ENCODE measurements at regions not wholly inside any gene's neighbourhood (a gene's known extent, or its start where the extent isn't known, plus 50 kb on each side); places are given as distances from the start of the nearest gene placed in this dataset.

GRCh38 chr5:29889051-29889450 lies 1304.4 kb upstream of the CDH6 start:
- no peak for FAIRE-seq
- BruUV-seq (replicated peaks) = no TSS peak
- POLR2A ChIA-PET = no interaction called here

More at GRCh38 chr5:29889051-29889450, 1304.4 kb upstream of the CDH6 start:
- dilution Hi-C loops (cut with MboI; ENCODE audit: extremely low pct_ligation_motif_present, low sequenced_read_pairs) = no loop called here
- no peak overlapping the region for H2AFZ ChIP-seq (ENCODE audit: low read depth, low read length)
- no peaks in the 10 kb centered on the region for H3K79me2 ChIP-seq (ENCODE audit: control insufficient read depth, insufficient read depth, low read length)
- DNase-seq (ENCODE audit: low read depth, low spot score) = no peak
- no peaks in the 10 kb centered on the region for H3K9me1 ChIP-seq (replicated peaks; ENCODE audit: control insufficient read depth, extremely low read depth, insufficient read depth, low read length)
- no peaks in the 10 kb centered on the region for H3K4me1 ChIP-seq (ENCODE audit: control insufficient read depth, extremely low read depth, insufficient read depth, low read length)
- no peak overlapping the region for H3K4me2 ChIP-seq (ENCODE audit: insufficient read depth, low read length)
- TF ChIP-seq EZH2 (IDR thresholded peaks at IDR 0.05; ENCODE audit: borderline replicate concordance, low read depth, low read length, severe bottlenecking) (no peak), POLR2AphosphoS5 (IDR thresholded peaks at IDR 0.05; ENCODE audit: insufficient read depth, low read depth, low read length) (no peak), POLR2A (IDR thresholded peaks at IDR 0.05; ENCODE audit: low read depth, low read length) (no peak), JUN (IDR thresholded peaks at IDR 0.05; ENCODE audit: borderline replicate concordance, insufficient read depth, insufficient read length, low read depth) (no peak), MYC (IDR thresholded peaks at IDR 0.05; ENCODE audit: low read depth, low read length) (no peak), MAX (IDR thresholded peaks at IDR 0.05; ENCODE audit: insufficient read depth, insufficient read length) (no peak), GATA2 (IDR thresholded peaks at IDR 0.05; ENCODE audit: insufficient read depth, insufficient read length, low read depth, low read length) (no peak), FOS (IDR thresholded peaks at IDR 0.05; ENCODE audit: borderline replicate concordance, insufficient read depth, low read length) (no peak)
- TF ChIP-seq, protein P1, sequence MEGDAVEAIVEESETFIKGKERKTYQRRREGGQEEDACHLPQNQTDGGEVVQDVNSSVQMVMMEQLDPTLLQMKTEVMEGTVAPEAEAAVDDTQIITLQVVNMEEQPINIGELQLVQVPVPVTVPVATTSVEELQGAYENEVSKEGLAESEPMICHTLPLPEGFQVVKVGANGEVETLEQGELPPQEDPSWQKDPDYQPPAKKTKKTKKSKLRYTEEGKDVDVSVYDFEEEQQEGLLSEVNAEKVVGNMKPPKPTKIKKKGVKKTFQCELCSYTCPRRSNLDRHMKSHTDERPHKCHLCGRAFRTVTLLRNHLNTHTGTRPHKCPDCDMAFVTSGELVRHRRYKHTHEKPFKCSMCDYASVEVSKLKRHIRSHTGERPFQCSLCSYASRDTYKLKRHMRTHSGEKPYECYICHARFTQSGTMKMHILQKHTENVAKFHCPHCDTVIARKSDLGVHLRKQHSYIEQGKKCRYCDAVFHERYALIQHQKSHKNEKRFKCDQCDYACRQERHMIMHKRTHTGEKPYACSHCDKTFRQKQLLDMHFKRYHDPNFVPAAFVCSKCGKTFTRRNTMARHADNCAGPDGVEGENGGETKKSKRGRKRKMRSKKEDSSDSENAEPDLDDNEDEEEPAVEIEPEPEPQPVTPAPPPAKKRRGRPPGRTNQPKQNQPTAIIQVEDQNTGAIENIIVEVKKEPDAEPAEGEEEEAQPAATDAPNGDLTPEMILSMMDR (IDR thresholded peaks at IDR 0.05; ENCODE audit: extremely low read depth in 1 of 2, insufficient read depth in 1 of 2, low read depth in 1 of 2, low read length in 2 of 2) = no peak
- peaks cover 6% of the 10 kb centered on the region for H3K9me3 ChIP-seq (replicated peaks; ENCODE audit: control insufficient read depth, insufficient read depth, low read length)
- H3K9ac ChIP-seq (replicated peaks; ENCODE audit: extremely low read depth, insufficient read depth, low read length) = no peak overlapping the region
- no peaks in the 10 kb centered on the region for H3K27me3 ChIP-seq (ENCODE audit: control insufficient read depth in 2 of 2, insufficient read depth in 2 of 2, low read length in 2 of 2)
- H3K36me3 ChIP-seq (ENCODE audit: control insufficient read depth in 2 of 2, extremely low read depth in 1 of 2, insufficient read depth in 2 of 2, low read length in 2 of 2) = no peaks in the 10 kb centered on the region
- CTCF ChIA-PET = no interaction called here
- no peaks in the 10 kb centered on the region for H4K20me1 ChIP-seq (replicated peaks; ENCODE audit: control insufficient read depth, extremely low read depth, insufficient read depth, low read length)
- no peak overlapping the region for H3K4me3 ChIP-seq (replicated peaks in 1 of 3; ENCODE audit: insufficient read depth in 1 of 3, low read depth in 1 of 3, low read length in 3 of 3)
- no peak overlapping the region for H3K27ac ChIP-seq (ENCODE audit: insufficient read depth, low read depth, low read length)
- intact Hi-C loops (cut with micrococcal nuclease) = no loop called here

Measured in endothelial cell of umbilical vein (primary cell).